SK-N-SH (cell line): ENCODE measurements at regions not wholly inside any gene's neighbourhood (a gene's known extent, or its start where the extent isn't known, plus 50 kb on each side); places are given as distances from the start of the nearest gene placed in this dataset.

Experiments
- CTCF ChIA-PET: fragments of 300-600, 350-600 bp; formaldehyde crosslinking; extraction: SDS; loops from one replicate; lab custom pipeline; 2021; lab: Yijun Ruan, JAX
- POLR2A ChIA-PET: fragments of 350-600 bp; sonication (Branson Sonifier 250); formaldehyde crosslinking; extraction: SDS; loops from one replicate; lab custom pipeline; 2020; ENCODE audit warnings: antibody characterized with exemption, inconsistent platforms; lab: Yijun Ruan, JAX
- DNase-seq: peaks from one replicate; pipeline ENCODE4 v3.0.0; 2012
- H2AFZ ChIP-seq: fragments of 200-600 bp; sonication (generic); 2 replicates; pipeline ENCODE4 v1.8.1; 2016; ENCODE audit warnings: antibody characterized with exemption, mild to moderate bottlenecking, low read depth
- H3F3A ChIP-seq: fragments of 200-600 bp; sonication (generic); replicated peaks from 2 replicates; pipeline ENCODE3; 2016; ENCODE audit warnings: antibody characterized with exemption, mild to moderate bottlenecking; ENCODE audit not compliant: insufficient read depth
- H3K27ac ChIP-seq, 2 experiments: fragments of 200-500 bp in 1 of 2; fragments of 200-600 bp in 1 of 2; sonication (Bioruptor generic) in 1 of 2; sonication (generic), shearing (Covaris generic) in 1 of 2; 2 replicates each; pipeline versions ENCODE4 v1.5.1 to v1.6.1; 2014 to 2016; ENCODE audit warnings: low read depth in 2 of 2, inconsistent platforms in 1 of 2, low read length in 1 of 2, mild to moderate bottlenecking in 1 of 2, mixed read lengths in 1 of 2
- H3K27me3 ChIP-seq: fragments of 200-600 bp; sonication (generic), shearing (Covaris generic); 2 replicates; pipeline ENCODE4 v1.6.1; 2016; ENCODE audit warnings: mixed run types; ENCODE audit not compliant: insufficient read depth
- H3K36me3 ChIP-seq, 2 experiments: fragments of 200-500 bp in 1 of 2; fragments of 200-600 bp in 1 of 2; sonication (Bioruptor generic) in 1 of 2; sonication (generic) in 1 of 2; replicated peaks in 1 of 2; 2 replicates each; pipeline versions ENCODE3 to v1.5.1; 2014 to 2016; ENCODE audit warnings: low read length in 1 of 2, mild to moderate bottlenecking in 1 of 2; ENCODE audit not compliant: insufficient read depth in 2 of 2, control insufficient read depth in 1 of 2
- H3K4me1 ChIP-seq, 2 experiments: fragments of 200-500 bp in 1 of 2; fragments of 200-600 bp in 1 of 2; sonication (Bioruptor generic) in 1 of 2; sonication (generic), shearing (Covaris generic) in 1 of 2; 2 replicates each; pipeline versions ENCODE4 v1.5.1 to v1.6.1; 2014 to 2016; ENCODE audit warnings: low read depth in 1 of 2, low read length in 1 of 2, mixed run types in 1 of 2; ENCODE audit not compliant: insufficient read depth in 2 of 2, control insufficient read depth in 1 of 2
- H3K4me2 ChIP-seq: fragments of 200-600 bp; sonication (generic), shearing (Covaris generic); 2 replicates; pipeline ENCODE4 v1.6.1; 2017; ENCODE audit warnings: mixed run types
- H3K4me3 ChIP-seq, 2 experiments: fragments of 200-500 bp in 1 of 2; fragments of 200-600 bp in 1 of 2; sonication (Bioruptor generic) in 1 of 2; sonication (generic), shearing (Covaris generic) in 1 of 2; 2 replicates each; pipeline versions ENCODE4 v1.5.1 to v1.8.1; 2014 to 2016; ENCODE audit warnings: low read depth in 2 of 2, inconsistent platforms in 1 of 2, low read length in 1 of 2, mild to moderate bottlenecking in 1 of 2, mixed read lengths in 1 of 2, moderate library complexity in 1 of 2
- H3K79me2 ChIP-seq: fragments of 200-600 bp; sonication (generic); 2 replicates; pipeline ENCODE4 v1.8.1; 2017; ENCODE audit warnings: mild to moderate bottlenecking; ENCODE audit not compliant: insufficient read depth
- H3K9ac ChIP-seq: fragments of 200-600 bp; sonication (generic); 2 replicates; pipeline ENCODE4 v1.6.1; 2017; ENCODE audit warnings: mixed run types
- H3K9me2 ChIP-seq: fragments of 200-600 bp; sonication (generic); 2 replicates; pipeline ENCODE4 v1.6.1; 2017; ENCODE audit warnings: mixed run types
- H3K9me3 ChIP-seq: fragments of 200-600 bp; sonication (generic); 2 replicates; pipeline ENCODE4 v1.6.1; 2017; ENCODE audit warnings: mixed run types, mild to moderate bottlenecking, moderate library complexity
- H4K20me1 ChIP-seq: fragments of 200-600 bp; sonication (generic); 2 replicates; pipeline ENCODE4 v1.6.1; 2017; ENCODE audit warnings: mild to moderate bottlenecking, mixed run types; ENCODE audit not compliant: insufficient read depth
- CHD2 ChIP-seq: fragments of 150-350 bp; IDR thresholded peaks from 2 replicates; pipeline ENCODE4 v1.6.1; 2018; ENCODE audit warnings: low read length; ENCODE audit not compliant: partially characterized antibody
- FOSL2 ChIP-seq: IDR thresholded peaks from 2 replicates; pipeline ENCODE4 v1.4.0; 2012; ENCODE audit warnings: low read depth, mild to moderate bottlenecking, moderate library complexity, borderline replicate concordance
- FOXJ3 ChIP-seq: sonication (generic); formaldehyde crosslinking; IDR thresholded peaks from 2 replicates; pipeline ENCODE4 v1.5.1; 2020; ENCODE audit warnings: mild to moderate bottlenecking, missing genetic modification reagents
- GABPA ChIP-seq: IDR thresholded peaks from 2 replicates; pipeline ENCODE4 v1.4.0; 2012; ENCODE audit warnings: low read depth, mild to moderate bottlenecking
- MAX ChIP-seq: IDR thresholded peaks from 2 replicates; pipeline ENCODE4 v1.4.0; 2012; ENCODE audit warnings: low read depth
- MEF2A ChIP-seq: IDR thresholded peaks from 2 replicates; pipeline ENCODE4 v1.4.0; 2012; ENCODE audit warnings: low read depth, borderline replicate concordance
- MXI1 ChIP-seq: IDR thresholded peaks from 2 replicates; pipeline ENCODE4 v1.6.1; 2012; ENCODE audit warnings: mild to moderate bottlenecking, low read depth, low read length, improper control_type of control experiment
- NRF1 ChIP-seq: IDR thresholded peaks from 2 replicates; pipeline ENCODE4 v1.6.1; 2012; ENCODE audit warnings: low read depth, mild to moderate bottlenecking, low read length
- POLR2AphosphoS5 ChIP-seq: IDR thresholded peaks from 2 replicates; pipeline ENCODE4 v1.6.1; 2012; ENCODE audit warnings: low read depth, low read length
- RAD21 ChIP-seq: IDR thresholded peaks from 2 replicates; pipeline ENCODE4 v1.6.1; 2012; ENCODE audit warnings: mild to moderate bottlenecking, low read length
- RFX5 ChIP-seq: IDR thresholded peaks from 2 replicates; pipeline ENCODE4 v1.6.1; 2012; ENCODE audit warnings: mild to moderate bottlenecking, improper control_type of control experiment, low read length
- SMC3 ChIP-seq: IDR thresholded peaks from 2 replicates; pipeline ENCODE4 v1.6.1; 2012; ENCODE audit warnings: low read depth, low read length, improper control_type of control experiment
- TAF1 ChIP-seq: IDR thresholded peaks from 2 replicates; pipeline ENCODE4 v1.6.1; 2012; ENCODE audit warnings: low read depth, mild to moderate bottlenecking, low read length, moderate library complexity, borderline replicate concordance
- TEAD4 ChIP-seq: IDR thresholded peaks from 2 replicates; pipeline ENCODE4 v1.4.0; 2012; ENCODE audit warnings: mild to moderate bottlenecking, borderline replicate concordance; ENCODE audit not compliant: insufficient read depth
- USF2 ChIP-seq: fragments of 150-350 bp; IDR thresholded peaks from 2 replicates; pipeline ENCODE4 v1.6.1; 2017; ENCODE audit warnings: antibody characterized with exemption, low read length, low read depth, borderline replicate concordance
- WGBS: methylation state at CpG from one replicate; pipeline ENCODE4 v1.1.6; 2017; ENCODE audit warnings: low lambda C conversion rate; 5-methylcytosine and 5-hydroxymethylcytosine counted together
- TF ChIP-seq, protein P1 (sequence below): fragments of 200-600 bp; sonication (generic); IDR thresholded peaks from 2 replicates; pipeline ENCODE4 v1.6.1; 2017; ENCODE audit warnings: antibody characterized with exemption, mild to moderate bottlenecking, moderate library complexity

DNA sequence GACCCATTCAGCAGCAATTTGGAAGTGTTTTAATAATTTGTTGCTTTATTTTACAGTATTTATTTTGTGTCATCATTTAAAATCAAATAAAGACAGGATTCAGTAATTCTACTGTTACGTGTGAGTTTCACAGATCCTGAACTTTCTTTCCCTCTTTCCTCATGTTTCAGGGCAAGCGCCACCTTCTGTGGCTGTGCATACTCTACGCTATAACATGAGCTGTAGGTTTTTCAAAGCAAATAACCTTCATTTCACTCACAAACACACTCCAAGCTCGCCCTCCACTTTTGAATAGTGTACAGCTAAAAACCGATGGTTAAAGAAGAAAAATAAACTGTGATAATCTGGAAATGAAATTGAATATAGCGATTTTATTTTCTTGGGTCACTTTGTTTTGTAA, 753.3 kb downstream of the OLFM4 start:
- Histone ChIP-seq H3K4me1 (no peaks in the 10 kb centered on the region), H3K27ac (no peak overlapping the region), H3K27me3 (no peaks in the 10 kb centered on the region), H3K9me2 (no peaks in the 10 kb centered on the region), H3K9ac (no peak overlapping the region), H3K9me3 (no peaks in the 10 kb centered on the region), H4K20me1 (no peaks in the 10 kb centered on the region), H3K4me2 (no peak overlapping the region; the same call in 1 of the 2 replicates), H3K79me2 (no peaks in the 10 kb centered on the region), H2AFZ (peak overlapping the region; percentile 85; the same call in 1 of the 2 replicates), H3F3A (no peaks in the 10 kb centered on the region), H3K4me3 (peak overlapping the region in 1 of 2 experiments; percentile 53; a peak in 1 of 4 replicates), H3K36me3 (no peaks in the 10 kb centered on the region)
- WGBS: 9% methylated on average over 6 of the region's 6 CpGs
- POLR2A ChIA-PET: no interaction called here
- no peak for DNase-seq
- TF ChIP-seq GABPA (no peak), NRF1 (no peak), SMC3 (peak; percentile 6; the same call in 1 of the 2 replicates), RAD21 (0 out of 2 replicates have a peak, but pooled peaks have one; percentile 4), FOXJ3 (CRISPR knock-in tag) (no peak)
- CTCF ChIA-PET: interaction anchor here (0.8 to 3.3 kb wide), 26 partner anchors 9 to 535 kb away, joined by 3 to 30 read pairs (median 4); no protein-coding TSS in a partner anchor

DNA sequence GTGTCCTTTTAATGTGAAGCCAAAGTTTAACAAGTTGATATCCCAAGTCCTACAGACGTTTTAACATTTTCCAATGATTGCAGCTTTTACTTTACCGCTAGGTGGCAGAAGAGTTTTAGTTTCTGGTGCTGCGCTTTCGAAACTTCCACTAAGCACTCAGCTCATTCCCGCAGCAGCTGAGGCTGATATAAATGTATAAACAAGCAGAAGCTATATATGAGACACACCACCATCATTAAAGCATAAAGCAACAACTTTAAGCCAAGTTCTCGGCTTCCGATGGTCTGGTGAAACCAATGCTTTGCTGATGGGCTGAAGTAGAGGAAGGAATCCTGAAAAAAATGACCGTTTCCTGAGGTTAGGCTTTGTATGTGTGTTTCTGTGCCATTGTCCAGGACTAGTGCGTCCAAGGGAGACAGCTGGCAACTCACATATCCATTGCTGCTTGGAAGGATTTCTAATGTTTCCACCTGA, 753.9 kb downstream of the OLFM4 start:
- no peaks in the 10 kb centered on the region for H3K27me3 ChIP-seq
- no peak overlapping the region for H3K27ac ChIP-seq
- no peaks in the 10 kb centered on the region for H4K20me1 ChIP-seq
- no peaks in the 10 kb centered on the region for H3F3A ChIP-seq
- ChIA-PET POLR2A (no interaction called here), CTCF (interaction anchor here (0.7 to 3.3 kb wide), 33 partner anchors 9 to 1463 kb away, joined by 3 to 30 read pairs (median 4); no protein-coding TSS in a partner anchor)
- DNase-seq: peak; percentile 30
- H3K79me2 ChIP-seq: no peaks in the 10 kb centered on the region
- H3K9ac ChIP-seq: no peak overlapping the region
- H3K36me3 ChIP-seq: no peaks in the 10 kb centered on the region
- H3K4me2 ChIP-seq: peak overlapping the region; percentile 70; the same call in 1 of the 2 replicates
- no peaks in the 10 kb centered on the region for H3K4me1 ChIP-seq
- WGBS: 2% methylated on average over 9 of the region's 9 CpGs
- H3K9me3 ChIP-seq: no peaks in the 10 kb centered on the region
- H3K9me2 ChIP-seq: no peaks in the 10 kb centered on the region
- H2AFZ ChIP-seq: peak overlapping the region; percentile 85; the same call in 1 of the 2 replicates
- H3K4me3 ChIP-seq: peak overlapping the region; percentile 17 to 53; a peak in 2 of 4 replicates
- TF ChIP-seq TEAD4: no peak
- no peak for TF ChIP-seq TAF1
- no peak for TF ChIP-seq NRF1
- TF ChIP-seq MAX: no peak
- no peak for TF ChIP-seq FOXJ3 (CRISPR knock-in tag)
- peak; percentile 52 for TF ChIP-seq SMC3
- no peak for TF ChIP-seq MEF2A
- TF ChIP-seq, protein P1, sequence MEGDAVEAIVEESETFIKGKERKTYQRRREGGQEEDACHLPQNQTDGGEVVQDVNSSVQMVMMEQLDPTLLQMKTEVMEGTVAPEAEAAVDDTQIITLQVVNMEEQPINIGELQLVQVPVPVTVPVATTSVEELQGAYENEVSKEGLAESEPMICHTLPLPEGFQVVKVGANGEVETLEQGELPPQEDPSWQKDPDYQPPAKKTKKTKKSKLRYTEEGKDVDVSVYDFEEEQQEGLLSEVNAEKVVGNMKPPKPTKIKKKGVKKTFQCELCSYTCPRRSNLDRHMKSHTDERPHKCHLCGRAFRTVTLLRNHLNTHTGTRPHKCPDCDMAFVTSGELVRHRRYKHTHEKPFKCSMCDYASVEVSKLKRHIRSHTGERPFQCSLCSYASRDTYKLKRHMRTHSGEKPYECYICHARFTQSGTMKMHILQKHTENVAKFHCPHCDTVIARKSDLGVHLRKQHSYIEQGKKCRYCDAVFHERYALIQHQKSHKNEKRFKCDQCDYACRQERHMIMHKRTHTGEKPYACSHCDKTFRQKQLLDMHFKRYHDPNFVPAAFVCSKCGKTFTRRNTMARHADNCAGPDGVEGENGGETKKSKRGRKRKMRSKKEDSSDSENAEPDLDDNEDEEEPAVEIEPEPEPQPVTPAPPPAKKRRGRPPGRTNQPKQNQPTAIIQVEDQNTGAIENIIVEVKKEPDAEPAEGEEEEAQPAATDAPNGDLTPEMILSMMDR: peak; percentile 78
- no peak for TF ChIP-seq MXI1
- no peak for TF ChIP-seq RFX5
- no peak for TF ChIP-seq USF2
- no peak for TF ChIP-seq CHD2
- TF ChIP-seq RAD21: peak; percentile 83
- TF ChIP-seq POLR2AphosphoS5: no peak
- TF ChIP-seq FOSL2: no peak
- TF ChIP-seq, all 33 proteins: peak for 3
